ENCODE measurements at regions not wholly inside any gene's neighbourhood (a gene's known extent, or its start where the extent isn't known, plus 50 kb on each side); places are given as distances from the start of the nearest gene placed in this dataset.

DNA sequence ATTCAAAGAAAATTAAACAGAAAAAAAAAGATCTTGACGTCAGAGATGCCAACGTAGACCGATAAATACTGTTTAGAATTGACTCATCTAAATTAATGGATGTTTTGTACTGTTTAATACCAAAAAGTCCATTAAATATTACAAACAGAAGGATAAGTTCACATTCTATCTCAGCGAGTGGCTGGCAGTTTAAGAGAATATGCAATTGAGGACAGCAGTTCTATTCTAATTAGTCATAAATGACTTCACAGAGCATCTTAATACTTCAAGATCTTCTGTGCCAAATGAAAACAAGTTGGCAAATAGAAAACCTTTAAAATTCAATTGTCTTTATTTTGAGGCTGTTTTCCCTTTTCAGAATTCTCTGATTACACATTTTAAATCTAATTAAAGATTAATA is 326.6 kb upstream of the NREP start:
- TF ChIP-seq, protein P1, sequence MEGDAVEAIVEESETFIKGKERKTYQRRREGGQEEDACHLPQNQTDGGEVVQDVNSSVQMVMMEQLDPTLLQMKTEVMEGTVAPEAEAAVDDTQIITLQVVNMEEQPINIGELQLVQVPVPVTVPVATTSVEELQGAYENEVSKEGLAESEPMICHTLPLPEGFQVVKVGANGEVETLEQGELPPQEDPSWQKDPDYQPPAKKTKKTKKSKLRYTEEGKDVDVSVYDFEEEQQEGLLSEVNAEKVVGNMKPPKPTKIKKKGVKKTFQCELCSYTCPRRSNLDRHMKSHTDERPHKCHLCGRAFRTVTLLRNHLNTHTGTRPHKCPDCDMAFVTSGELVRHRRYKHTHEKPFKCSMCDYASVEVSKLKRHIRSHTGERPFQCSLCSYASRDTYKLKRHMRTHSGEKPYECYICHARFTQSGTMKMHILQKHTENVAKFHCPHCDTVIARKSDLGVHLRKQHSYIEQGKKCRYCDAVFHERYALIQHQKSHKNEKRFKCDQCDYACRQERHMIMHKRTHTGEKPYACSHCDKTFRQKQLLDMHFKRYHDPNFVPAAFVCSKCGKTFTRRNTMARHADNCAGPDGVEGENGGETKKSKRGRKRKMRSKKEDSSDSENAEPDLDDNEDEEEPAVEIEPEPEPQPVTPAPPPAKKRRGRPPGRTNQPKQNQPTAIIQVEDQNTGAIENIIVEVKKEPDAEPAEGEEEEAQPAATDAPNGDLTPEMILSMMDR (IDR thresholded peaks at IDR 0.05; ENCODE audit: low read depth, low read length) = no peak
- no peak for TF ChIP-seq POLR2A (IDR thresholded peaks at IDR 0.05; ENCODE audit: extremely low read depth, insufficient read length)
- TF ChIP-seq, protein P2, sequence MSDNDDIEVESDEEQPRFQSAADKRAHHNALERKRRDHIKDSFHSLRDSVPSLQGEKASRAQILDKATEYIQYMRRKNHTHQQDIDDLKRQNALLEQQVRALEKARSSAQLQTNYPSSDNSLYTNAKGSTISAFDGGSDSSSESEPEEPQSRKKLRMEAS (IDR thresholded peaks at IDR 0.05; ENCODE audit: low read depth, low read length) = no peak
